CD4-positive, alpha-beta T cell treated with Interleukin-4 for 4 hours (primary cell): ENCODE measurements at regions not wholly inside any gene's neighbourhood (a gene's known extent, or its start where the extent isn't known, plus 50 kb on each side); places are given as distances from the start of the nearest gene placed in this dataset.

Experiments used
- DNase-seq: peaks from one replicate; pipeline ENCODE4 v3.0.0-alpha.2; 2020

DNA sequence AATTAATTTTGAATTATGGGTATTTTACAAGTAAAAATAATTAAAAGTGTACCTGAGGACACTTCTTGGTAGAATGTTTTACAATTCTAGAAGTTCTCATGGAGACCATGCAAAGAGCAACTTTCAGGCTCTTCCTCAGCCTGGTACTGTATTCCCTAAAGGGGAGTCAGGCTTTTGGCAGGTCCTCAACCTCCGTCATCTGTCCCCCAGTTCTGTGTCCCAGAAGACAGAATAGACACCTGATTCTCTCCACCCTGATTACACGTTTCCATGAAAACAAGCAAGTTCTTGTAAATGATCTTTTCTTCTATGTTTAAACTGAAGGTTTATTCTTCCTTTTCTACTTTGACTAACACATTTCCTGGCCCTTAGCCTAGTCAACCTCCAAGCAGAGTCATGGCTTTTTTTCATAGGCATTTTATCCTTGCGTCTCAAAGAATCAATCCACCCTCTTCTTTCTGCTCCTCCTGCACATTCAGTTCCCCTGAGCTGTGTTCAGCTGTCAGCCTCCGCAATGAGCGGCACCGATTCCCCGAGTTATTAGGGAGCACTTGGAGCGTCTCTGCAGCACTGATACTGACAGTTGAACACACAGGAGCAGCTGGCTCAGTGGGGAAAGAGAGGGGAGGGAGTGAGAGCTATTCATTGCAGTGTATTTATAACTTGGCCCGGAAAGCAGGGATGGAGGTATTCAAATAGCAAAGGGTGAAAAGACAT lies 1082.4 kb upstream of the MAP3K7 start:
- no peak for DNase-seq

DNA sequence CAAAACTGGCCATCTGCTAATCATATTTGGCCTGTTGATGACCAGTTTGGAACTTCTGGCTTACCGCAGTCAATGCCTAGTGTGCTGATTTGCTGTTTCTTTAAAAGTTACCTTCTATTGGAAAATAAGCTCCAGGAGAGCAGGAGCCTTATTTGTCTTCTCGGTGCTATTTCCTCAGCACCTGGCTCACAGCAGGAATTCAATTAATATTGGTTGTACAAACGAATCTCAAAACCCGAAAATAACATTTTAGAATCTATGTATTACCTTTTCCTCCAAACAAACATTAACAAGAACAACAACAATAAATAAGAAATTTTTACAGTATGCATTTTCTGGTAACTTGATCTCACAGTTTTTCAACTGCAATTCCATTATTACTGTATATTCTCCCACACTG lies 1080.7 kb upstream of the MAP3K7 start:
- no peak for DNase-seq

DNA sequence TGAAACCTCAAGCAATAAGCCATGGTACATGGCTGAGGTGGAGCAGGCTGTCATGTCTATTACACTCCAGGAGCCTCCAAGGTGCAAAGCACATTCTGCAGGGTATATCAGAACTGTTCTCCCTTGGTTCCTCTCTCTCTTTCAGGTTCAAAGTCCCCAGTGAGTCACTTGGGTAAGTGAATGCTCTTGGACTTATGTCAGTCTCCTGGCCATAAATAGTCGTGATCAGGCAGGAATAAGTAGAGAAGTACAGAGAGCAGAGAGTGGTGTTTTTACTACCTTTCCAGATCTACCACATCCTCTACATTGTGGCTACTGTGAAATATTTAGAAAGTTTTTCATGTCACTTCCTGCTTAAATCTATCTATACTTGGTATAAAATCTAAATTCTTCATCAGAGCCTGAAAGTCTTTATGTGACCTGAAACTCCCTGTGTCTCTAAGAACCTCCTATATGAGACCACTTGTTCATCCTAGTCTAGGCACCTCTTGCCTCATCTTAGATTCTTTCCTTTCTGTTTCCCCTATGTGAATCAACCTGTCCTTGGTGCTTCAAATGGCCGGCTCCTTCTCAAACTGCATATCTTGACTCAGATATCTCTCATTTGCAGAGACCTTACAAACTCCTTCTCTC lies 1077.6 kb upstream of the MAP3K7 start:
- DNase-seq = no peak

DNA sequence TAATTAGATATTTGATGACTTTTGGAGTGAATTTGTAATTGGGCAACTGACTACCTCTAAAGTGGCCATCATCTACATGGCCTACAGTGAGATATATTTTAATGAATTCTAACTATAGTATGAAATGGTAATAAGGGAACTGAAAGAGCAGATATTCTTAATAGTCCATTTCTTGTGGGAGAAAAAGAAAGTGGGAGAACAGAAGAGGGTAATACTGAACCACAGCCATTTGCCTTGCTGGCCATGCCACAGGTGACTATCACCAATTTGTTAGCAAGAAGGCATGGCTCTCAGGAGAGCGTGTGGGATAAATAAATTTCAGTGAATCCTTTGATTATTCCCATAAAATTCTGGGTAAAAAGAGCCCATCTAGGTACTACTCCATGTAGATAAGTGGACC lies 1074.0 kb upstream of the MAP3K7 start:
- DNase-seq = no peak

DNA sequence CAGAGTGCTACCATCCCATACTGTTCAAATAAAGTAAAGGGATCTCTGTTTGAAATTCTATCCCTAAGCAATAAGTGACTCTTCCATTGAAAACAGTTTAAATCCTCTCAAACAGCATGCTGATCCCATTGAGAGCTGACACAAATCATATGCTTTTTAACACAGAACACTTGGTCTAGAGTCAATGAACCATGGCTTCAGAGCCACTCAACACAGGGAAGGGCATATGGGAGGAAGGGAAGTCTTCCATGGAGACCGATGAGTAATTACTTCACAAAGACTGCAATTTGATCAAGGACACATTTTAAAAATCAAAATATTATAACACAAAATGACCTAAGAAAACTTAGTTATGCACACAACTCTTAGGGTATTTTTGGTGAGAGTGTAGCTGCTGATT lies 1073.0 kb upstream of the MAP3K7 start:
- DNase-seq = no peak

DNA sequence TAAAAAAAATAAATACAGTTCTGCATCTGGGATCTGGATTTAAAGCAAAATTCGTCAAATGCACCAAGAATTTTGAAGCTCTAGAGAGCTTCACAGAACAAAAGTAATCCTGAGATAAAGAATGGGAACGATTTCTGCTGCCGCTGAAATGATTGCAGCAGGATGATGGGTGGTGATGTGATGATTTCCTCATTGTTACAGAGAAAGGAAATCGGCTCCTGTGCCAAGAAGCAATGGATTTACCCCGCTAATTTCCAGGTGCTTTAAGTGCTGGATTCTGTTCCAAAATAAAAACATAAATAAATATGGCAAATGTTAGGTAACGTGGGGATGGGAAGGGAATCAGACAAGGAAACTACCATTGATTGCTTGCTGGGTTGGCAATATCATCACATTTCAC lies 1067.9 kb upstream of the MAP3K7 start:
- no peak for DNase-seq

DNA sequence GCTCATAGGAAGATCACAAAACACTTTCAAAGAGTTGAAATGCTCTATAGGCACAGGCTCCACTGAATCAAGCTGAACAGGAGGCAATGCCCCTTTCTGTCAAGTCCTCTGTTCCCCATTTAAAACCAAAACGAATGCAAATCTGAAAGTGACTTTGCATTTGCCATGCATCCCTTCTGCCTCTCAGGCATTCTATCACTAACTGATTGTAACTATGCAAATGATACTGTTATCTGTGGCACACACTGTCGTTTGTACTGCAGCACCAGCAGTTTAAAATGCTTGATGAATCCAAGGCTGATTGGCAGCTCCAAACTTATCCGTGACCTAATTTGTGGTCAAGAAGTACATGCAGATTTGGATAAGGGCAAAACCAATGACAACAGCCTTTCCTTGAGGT lies 1067.5 kb upstream of the MAP3K7 start:
- DNase-seq = no peak

DNA sequence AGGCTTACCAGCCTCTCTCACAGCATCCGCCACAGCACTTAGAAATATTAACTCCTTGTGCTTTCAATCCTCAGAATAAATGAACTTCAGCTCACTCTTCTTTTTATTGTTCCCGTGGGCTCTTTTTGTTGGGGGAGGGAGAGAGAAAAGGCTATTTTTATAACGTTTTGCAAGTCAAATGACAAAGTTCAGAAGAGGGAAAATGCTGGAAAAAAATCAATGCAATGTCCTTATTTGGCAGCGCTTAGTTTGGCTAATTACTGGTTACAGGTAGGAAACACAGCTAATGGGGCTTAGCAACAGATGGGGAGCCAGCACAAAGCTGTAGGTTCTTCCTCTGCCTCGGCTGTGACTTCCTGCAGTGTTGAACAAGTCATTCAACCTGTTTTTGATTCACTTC lies 1067.0 kb upstream of the MAP3K7 start:
- DNase-seq = no peak

DNA sequence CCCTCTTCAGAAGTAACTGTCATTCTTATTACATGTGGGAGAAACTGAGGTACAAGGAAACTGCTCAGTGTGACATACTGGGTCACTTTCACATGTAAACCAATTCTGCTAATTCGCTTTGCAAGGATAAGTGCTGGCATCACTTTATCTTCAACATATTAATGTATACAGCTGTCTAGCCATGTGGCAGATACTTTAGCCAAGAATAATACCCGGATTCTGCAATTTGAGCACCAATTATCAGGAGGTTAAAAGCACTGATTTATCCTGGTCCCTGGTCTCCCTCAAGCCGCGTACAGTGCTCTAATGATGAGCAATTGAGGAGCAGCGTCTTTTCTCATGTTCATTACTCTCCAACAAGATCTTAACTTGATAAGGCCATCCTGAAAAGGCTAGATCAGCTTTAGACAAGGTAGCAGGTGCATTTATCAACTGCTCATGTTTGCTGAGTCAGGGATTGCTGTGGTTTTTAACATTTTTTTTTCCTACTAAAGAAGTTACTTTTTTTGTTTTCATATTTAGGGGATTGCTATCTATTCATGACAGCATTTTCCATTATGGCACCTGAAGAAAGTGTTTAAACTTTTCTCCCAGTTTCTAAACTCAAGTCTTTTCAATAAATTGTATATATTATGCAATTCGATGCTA lies 1066.3 kb upstream of the MAP3K7 start:
- no peak for DNase-seq

DNA sequence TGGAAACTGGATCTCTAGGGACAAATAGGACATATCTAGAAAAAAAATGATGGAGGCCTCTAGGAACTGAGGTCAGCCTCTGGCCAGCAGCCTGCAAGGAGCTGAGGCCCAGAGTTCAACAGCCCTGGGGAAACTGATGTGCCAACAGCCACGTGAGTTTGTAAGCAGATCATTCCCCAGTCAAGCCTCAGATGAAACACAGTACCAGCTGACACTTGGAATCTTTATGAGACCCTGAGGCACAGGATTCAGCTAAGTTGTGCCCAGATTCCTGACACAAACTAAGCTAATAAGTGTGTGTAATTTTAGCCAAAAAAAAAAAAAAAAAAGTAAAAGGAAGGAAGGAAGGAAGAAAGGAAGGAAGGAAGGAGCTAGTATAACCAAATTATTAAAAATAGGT lies 1059.8 kb upstream of the MAP3K7 start:
- no peak for DNase-seq

DNA sequence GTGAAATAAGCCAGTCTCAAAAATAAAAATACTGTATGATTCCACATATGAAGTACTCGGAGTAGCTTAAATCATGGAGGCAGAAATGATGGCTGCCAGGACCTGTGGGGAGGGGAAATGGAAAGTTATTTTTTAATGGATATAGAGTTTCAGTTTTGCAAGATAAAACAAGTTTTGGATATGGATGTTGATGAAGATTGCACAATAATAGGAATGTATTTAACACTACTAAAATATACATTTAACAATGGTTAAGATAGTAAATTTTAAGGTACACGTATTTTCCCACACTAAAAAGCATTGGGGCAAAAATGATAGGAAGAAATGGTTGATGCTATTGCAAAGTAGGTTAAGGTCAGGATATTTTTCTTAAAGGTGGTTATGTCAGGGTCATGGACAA lies 1058.9 kb upstream of the MAP3K7 start:
- DNase-seq = no peak

DNA sequence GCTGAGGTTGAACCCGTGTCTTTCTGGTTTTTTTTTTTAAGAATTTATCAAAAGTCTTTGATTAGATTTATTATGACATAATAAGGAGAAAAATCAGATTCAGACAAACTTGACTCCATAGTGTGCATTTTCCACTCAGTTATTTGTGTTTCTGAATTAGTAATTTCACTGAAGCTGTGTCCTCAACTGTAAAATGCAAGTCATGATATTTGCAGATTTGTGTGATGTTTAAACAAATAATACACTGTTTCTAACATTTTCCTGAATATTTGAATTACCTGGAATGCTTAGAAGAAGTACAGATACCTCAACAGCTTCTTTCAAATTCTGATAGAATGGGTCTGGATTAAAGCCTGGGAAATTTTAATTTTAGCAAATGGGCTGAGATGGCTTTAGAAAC lies 1050.3 kb upstream of the MAP3K7 start:
- DNase-seq = no peak

DNA sequence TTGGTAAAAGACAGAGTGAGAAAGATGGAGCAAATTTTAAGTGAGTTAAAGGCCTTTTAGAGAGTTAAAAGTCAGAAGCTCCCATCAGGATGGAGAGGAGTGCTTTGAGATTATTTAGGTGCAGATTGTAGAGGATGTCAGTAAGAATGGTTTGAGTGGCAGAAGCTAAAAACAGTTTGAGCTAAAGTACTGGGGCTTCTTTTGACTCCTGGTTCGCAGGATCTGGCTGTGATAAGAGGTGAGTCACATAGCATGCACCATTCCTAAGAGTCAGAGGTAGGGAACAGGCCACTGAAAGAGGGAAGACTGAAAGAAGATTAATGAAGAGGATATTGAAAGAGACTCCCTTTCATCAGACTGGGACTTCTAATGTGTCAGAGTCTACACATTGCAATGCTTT lies 1047.9 kb upstream of the MAP3K7 start:
- DNase-seq = no peak

DNA sequence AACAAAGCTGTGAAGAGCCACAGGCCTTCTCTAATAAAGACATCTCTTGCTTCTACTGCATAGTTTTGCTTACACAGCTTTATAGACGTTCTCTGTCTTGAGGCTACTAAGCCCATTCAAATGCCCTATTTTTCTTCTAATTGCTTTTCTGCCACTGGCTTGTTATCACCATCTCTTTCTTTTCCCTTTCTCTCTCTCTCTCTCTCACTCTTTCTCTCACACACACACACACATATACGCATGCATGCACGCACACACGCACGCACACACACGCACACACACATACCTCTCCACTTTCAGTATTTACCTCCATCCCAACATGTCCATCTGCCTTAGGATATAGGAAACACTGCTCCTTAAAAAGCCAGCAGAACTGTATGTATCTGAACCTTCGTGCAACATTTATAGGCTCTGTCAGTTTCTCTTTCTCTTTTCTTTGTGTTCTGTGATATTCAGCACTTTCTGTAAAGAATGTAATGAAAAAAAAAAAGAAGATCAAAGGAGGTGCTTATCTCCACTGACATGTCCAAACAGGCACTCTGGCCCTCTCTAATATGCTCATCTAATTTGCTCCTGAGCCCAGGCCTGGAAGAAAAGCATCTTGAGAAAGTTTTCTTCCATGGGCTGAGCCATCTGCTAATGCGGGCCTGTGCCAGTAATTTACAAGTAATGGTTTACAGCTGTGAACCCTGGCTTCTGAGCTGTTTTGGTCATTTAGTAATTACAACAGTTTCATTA lies 1046.7 kb upstream of the MAP3K7 start:
- DNase-seq = no peak

DNA sequence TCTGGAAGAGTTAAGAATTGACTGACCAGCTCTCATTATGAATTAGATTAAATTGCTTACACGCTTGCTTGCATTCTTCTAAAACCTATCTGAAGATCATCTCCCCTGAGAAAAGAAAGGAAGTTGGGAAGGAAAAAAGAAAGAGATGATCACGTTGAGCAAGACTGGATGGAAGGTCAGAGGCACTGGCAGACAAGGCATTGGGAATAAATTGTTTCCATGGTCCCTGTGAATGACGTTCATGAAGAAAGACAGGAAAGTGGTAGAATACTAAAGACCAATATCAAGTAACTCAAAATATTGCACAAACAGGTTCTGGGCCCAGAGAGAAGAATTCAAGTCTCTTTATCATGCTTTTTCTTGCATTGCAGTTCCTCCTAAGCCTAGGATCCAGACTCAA lies 1045.4 kb upstream of the MAP3K7 start:
- DNase-seq = no peak

DNA sequence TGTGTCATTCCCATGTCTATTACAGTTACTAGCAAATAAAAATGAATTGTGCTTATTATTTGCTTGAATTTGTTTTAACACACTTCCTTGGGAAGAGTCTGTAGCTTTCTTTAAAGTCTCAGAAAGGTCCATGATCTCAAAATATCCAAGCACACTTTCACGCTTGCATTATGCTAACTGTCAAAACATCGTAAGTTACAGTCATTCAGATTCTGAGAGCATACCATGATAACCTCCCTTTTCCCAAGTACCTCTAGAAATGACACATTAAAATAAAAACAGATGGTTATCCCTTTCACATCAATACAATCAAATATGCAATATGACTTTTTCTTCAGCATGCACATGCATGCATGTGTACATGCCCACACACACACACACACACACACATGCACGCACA lies 1044.4 kb upstream of the MAP3K7 start:
- DNase-seq = no peak

DNA sequence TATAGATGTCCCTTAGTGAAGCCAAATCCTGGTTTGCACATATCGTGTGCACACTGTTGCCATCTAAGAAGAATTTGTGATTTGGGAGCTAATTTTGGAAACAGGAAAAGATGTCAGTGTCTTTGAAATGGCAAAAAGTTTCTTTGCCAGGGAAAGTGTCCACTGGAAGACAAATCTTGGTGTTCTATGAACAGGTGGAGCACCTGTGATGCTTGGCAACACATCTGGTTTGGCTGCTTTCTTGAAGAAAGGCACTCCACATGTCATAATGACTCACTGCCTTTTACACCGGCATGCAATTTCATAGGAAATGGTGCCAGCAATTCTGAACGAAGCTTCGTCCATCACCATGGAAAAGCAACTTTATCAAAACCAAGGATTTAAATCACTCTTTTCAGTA lies 1040.0 kb upstream of the MAP3K7 start:
- DNase-seq = no peak

DNA sequence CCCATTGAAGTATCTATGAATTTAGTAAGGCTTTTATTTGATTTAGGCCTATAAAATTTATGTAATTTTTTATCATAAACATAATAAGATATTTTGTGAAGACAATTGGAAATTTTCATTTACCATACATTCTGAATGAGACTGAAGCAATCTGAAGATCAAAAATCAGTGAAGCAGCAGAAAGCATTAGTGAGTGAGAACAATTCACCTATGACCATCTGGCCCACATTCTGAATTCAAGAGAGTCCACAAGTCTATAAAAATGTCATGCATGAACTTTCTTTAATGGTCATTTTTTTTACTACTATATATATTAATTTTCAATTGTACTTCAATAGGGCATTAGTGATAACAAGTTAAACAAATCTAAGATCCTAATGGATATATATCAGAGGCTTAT lies 1026.6 kb upstream of the MAP3K7 start:
- no peak for DNase-seq

DNA sequence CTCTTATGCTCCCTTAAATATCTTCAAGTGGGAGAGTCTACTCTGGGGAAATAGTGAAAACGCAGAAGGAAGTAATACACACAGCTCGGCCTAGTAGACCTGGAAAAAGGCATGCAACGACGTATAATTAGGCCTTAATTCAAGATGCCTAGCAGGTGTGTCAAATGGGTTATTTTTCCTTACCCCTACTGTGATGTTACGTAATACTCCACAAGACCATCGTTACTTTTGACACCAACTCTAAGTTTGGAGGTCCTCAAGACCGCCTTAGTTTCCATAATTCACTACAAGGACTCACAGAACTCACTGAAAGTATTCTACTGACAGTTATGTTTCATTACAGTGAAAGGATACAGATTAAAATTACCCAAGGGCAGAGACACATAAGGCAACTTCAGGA lies 1024.3 kb upstream of the MAP3K7 start:
- no peak for DNase-seq

DNA sequence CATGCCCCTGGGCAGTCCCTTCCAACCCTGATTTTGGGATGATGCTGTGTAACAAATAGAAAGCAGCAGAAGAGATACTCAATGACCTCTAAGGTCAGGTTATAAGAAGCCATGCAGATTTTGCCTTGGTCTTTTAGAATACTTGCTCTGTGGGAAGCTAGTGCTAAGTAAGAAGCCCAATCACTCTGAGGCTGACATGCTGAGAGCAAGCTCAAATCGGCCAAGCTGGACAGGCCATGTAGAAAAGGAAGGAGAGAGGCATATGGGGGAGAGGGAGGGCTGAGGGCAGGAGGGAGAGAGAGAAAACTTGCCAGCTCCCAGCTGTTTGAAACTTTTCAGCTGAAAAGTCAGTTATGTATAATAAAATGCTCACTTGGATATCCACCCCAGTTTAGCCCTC lies 1021.6 kb upstream of the MAP3K7 start:
- no peak for DNase-seq

DNA sequence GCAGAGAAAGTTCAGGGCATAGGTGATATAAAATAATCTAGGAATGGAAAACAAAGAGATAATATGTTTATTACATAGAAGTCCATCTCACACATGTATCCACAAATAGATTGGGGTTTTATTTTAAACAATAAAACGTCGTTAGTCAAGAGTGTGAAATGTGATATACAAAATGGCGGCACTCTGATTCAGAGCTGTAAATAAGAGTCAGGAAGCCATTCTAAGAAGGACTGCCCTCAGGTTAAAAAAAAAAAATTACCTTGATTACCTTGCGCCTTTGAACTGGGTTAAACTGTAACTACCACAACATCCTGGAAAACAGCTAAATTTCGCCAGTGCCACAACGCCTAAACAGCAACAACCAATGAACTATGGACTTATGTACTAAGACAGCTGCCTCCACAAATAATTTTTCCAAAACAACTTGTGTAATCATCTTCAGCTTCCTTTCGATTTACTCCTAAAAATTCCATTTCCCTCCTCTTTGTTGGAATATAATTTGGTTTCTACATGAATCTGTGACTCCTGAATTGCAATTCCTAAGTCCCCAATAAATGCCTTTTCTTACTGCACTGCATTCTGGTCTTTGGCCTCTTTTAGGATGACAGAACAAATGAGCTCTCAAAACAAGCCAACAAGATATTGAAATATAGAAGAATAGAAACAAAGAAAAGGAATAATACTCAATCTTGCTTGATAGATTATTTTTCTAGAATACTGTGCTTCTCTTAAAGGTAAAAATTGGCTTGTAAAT lies 1019.5 kb upstream of the MAP3K7 start:
- DNase-seq = no peak

DNA sequence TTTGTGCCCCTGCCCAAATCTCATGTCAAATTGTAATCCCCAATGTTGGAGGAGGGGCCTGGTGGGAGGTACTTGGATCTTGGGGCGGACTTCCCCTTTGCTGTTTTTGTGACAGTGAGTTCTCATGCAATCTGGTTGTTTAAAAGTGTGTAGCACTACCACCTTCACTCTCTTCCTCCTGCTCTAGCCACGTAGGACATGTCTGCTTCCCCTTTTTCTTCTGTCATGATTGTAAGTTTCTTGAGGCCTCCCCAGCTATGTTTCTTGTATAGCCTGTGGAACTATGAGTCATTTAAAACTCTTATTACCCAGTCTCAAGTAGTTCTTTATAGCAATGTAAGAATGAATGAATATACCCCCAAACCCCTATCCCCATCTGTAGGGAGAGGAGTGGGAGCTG lies 1013.7 kb upstream of the MAP3K7 start:
- DNase-seq = no peak

DNA sequence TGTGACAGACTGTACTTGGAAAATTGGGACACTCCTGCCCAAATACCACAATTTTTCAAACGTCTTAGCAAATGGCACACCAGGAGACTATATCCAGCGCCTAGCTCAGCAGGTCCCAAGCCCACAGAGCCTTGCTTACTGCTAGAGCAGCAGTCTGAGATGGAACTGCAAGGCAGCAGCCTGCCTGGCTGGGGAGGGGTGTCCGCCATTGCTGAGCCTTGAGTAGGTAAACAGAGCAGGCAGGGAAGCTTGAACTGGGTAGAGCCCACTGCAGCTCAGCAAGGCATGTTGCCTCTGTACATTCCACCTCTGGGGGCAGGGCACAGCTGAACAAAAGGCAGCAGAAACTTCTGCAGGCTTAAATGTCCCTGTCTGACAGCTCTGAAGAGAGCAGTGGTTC lies 1003.3 kb upstream of the MAP3K7 start:
- no peak for DNase-seq
